Prostate gland (tissue), 2 donors: ENCODE measurements at regions not wholly inside any gene's neighbourhood (a gene's known extent, or its start where the extent isn't known, plus 50 kb on each side); places are given as distances from the start of the nearest gene placed in this dataset.
"Not testable (repeated sequence)": the region's sequence is repeated elsewhere in the genome, so short reads cannot be mapped to it uniquely, and the experiment has no call there.

Source experiments
- CTCF ChIP-seq, 4 experiments: fragments of 200-600 bp in 2 of 4; fragments of 450-650 bp in 2 of 4; sonication (generic) in 2 of 4; IDR thresholded peaks; 1 replicate in 3 of 4; 2 replicates in 1 of 4; pipeline ENCODE4 v1.5.1; 2016 to 2019; ENCODE audit warnings: antibody characterized with exemption in 4 of 4, mild to moderate bottlenecking in 2 of 4, moderate library complexity in 2 of 4
- POLR2A ChIP-seq: fragments of 450-650 bp; IDR thresholded peaks from one replicate; pipeline ENCODE4 v1.6.1; 2016; ENCODE audit warnings: antibody characterized with exemption, mild to moderate bottlenecking
- POLR2AphosphoS5 ChIP-seq: sonication (generic); formaldehyde crosslinking; IDR thresholded peaks from one replicate; pipeline ENCODE4 v1.6.1; 2017; ENCODE audit warnings: antibody characterized with exemption

GRCh38 chr2:90359887-90360730 is 1668.6 kb downstream of the RPIA start:
- TF ChIP-seq CTCF (IDR thresholded peaks at IDR 0.05); POLR2A; POLR2AphosphoS5: not testable (repeated sequence)
